ENCODE measurements at regions not wholly inside any gene's neighbourhood (a gene's known extent, or its start where the extent isn't known, plus 50 kb on each side); places are given as distances from the start of the nearest gene placed in this dataset.

- intact Hi-C loops (cut with micrococcal nuclease) (no loop called here), dilution Hi-C loops (cut with MboI; ENCODE audit: extremely low pct_ligation_motif_present, low sequenced_read_pairs) (no loop called here)
- Histone ChIP-seq H3K27me3 (ENCODE audit: control insufficient read depth in 2 of 2, insufficient read depth in 2 of 2, low read length in 2 of 2) (peaks cover 0 to 3% of the 10 kb centered on the region in 2 experiments), H3K9ac (replicated peaks; ENCODE audit: extremely low read depth, insufficient read depth, low read length) (no peak overlapping the region), H2AFZ (ENCODE audit: low read depth, low read length) (no peak overlapping the region), H3K4me2 (ENCODE audit: insufficient read depth, low read length) (no peak overlapping the region), H3K4me1 (ENCODE audit: control insufficient read depth, extremely low read depth, insufficient read depth, low read length) (no peaks in the 10 kb centered on the region), H3K27ac (ENCODE audit: insufficient read depth, low read depth, low read length) (no peak overlapping the region), H3K79me2 (ENCODE audit: control insufficient read depth, insufficient read depth, low read length) (no peaks in the 10 kb centered on the region), H3K9me3 (replicated peaks; ENCODE audit: control insufficient read depth, insufficient read depth, low read length) (no peaks in the 10 kb centered on the region), H3K36me3 (ENCODE audit: control insufficient read depth in 2 of 2, extremely low read depth in 1 of 2, insufficient read depth in 2 of 2, low read length in 2 of 2) (no peaks in the 10 kb centered on the region), H3K9me1 (replicated peaks; ENCODE audit: control insufficient read depth, extremely low read depth, insufficient read depth, low read length) (no peaks in the 10 kb centered on the region), H4K20me1 (replicated peaks; ENCODE audit: control insufficient read depth, extremely low read depth, insufficient read depth, low read length) (no peaks in the 10 kb centered on the region), H3K4me3 (replicated peaks in 1 of 3; ENCODE audit: insufficient read depth in 1 of 3, low read depth in 1 of 3, low read length in 3 of 3) (no peak overlapping the region)
- no peak for FAIRE-seq
- CTCF ChIA-PET = no interaction called here
- BruUV-seq (replicated peaks) = no TSS peak
- TF ChIP-seq FOS (IDR thresholded peaks at IDR 0.05; ENCODE audit: borderline replicate concordance, insufficient read depth, low read length) (no peak), JUN (IDR thresholded peaks at IDR 0.05; ENCODE audit: borderline replicate concordance, insufficient read depth, insufficient read length, low read depth) (no peak), MAX (IDR thresholded peaks at IDR 0.05; ENCODE audit: insufficient read depth, insufficient read length) (no peak), CTCF (IDR thresholded peaks at IDR 0.05; ENCODE audit: extremely low read depth in 1 of 2, insufficient read depth in 1 of 2, low read depth in 1 of 2, low read length in 2 of 2) (no peak), MYC (IDR thresholded peaks at IDR 0.05; ENCODE audit: low read depth, low read length) (no peak)
- DNase-seq (ENCODE audit: low read depth, low spot score) = no peak
- POLR2A ChIA-PET = no interaction called here
Measured at GRCh38 chr4:17258106-17258505, 253.8 kb downstream of the QDPR start.

- CTCF ChIA-PET = no interaction called here
- TF ChIP-seq CTCF (IDR thresholded peaks at IDR 0.05; ENCODE audit: extremely low read depth in 1 of 2, insufficient read depth in 1 of 2, low read depth in 1 of 2, low read length in 2 of 2) (no peak), MAX (IDR thresholded peaks at IDR 0.05; ENCODE audit: insufficient read depth, insufficient read length) (no peak), JUN (IDR thresholded peaks at IDR 0.05; ENCODE audit: borderline replicate concordance, insufficient read depth, insufficient read length, low read depth) (no peak), GATA2 (IDR thresholded peaks at IDR 0.05; ENCODE audit: insufficient read depth, insufficient read length, low read depth, low read length) (no peak), POLR2AphosphoS5 (IDR thresholded peaks at IDR 0.05; ENCODE audit: insufficient read depth, low read depth, low read length) (no peak), MYC (IDR thresholded peaks at IDR 0.05; ENCODE audit: low read depth, low read length) (no peak), EZH2 (IDR thresholded peaks at IDR 0.05; ENCODE audit: borderline replicate concordance, low read depth, low read length, severe bottlenecking) (no peak), POLR2A (IDR thresholded peaks at IDR 0.05; ENCODE audit: low read depth, low read length) (no peak), FOS (IDR thresholded peaks at IDR 0.05; ENCODE audit: borderline replicate concordance, insufficient read depth, low read length) (no peak)
Measured at GRCh38 chr4:17252131-17252530, 259.8 kb downstream of the QDPR start.

More at GRCh38 chr4:17252131-17252530, 259.8 kb downstream of the QDPR start:
- dilution Hi-C loops (cut with MboI; ENCODE audit: extremely low pct_ligation_motif_present, low sequenced_read_pairs) = no loop called here
- Histone ChIP-seq H3K27me3 (ENCODE audit: control insufficient read depth in 2 of 2, insufficient read depth in 2 of 2, low read length in 2 of 2) (peaks cover 2 to 3% of the 10 kb centered on the region in 2 experiments), H3K36me3 (ENCODE audit: control insufficient read depth in 2 of 2, extremely low read depth in 1 of 2, insufficient read depth in 2 of 2, low read length in 2 of 2) (no peaks in the 10 kb centered on the region), H3K4me1 (ENCODE audit: control insufficient read depth, extremely low read depth, insufficient read depth, low read length) (no peaks in the 10 kb centered on the region), H3K4me2 (ENCODE audit: insufficient read depth, low read length) (no peak overlapping the region), H3K9ac (replicated peaks; ENCODE audit: extremely low read depth, insufficient read depth, low read length) (no peak overlapping the region), H3K27ac (ENCODE audit: insufficient read depth, low read depth, low read length) (no peak overlapping the region), H4K20me1 (replicated peaks; ENCODE audit: control insufficient read depth, extremely low read depth, insufficient read depth, low read length) (no peaks in the 10 kb centered on the region), H3K79me2 (ENCODE audit: control insufficient read depth, insufficient read depth, low read length) (no peaks in the 10 kb centered on the region), H2AFZ (ENCODE audit: low read depth, low read length) (no peak overlapping the region), H3K9me3 (replicated peaks; ENCODE audit: control insufficient read depth, insufficient read depth, low read length) (no peaks in the 10 kb centered on the region), H3K9me1 (replicated peaks; ENCODE audit: control insufficient read depth, extremely low read depth, insufficient read depth, low read length) (no peaks in the 10 kb centered on the region), H3K4me3 (replicated peaks in 1 of 3; ENCODE audit: insufficient read depth in 1 of 3, low read depth in 1 of 3, low read length in 3 of 3) (no peak overlapping the region)
- BruUV-seq (replicated peaks) = no TSS peak
- FAIRE-seq = no peak
- DNase-seq (ENCODE audit: low read depth, low spot score) = no peak
- intact Hi-C loops (cut with micrococcal nuclease) = no loop called here
- POLR2A ChIA-PET = no interaction called here
